NCI-H146 treated with DMSO at 0.1 percent for 48 hours (cell line): ENCODE measurements at regions not wholly inside any gene's neighbourhood (a gene's known extent, or its start where the extent isn't known, plus 50 kb on each side); places are given as distances from the start of the nearest gene placed in this dataset.
"Not testable (repeated sequence)": the region's sequence is repeated elsewhere in the genome, so short reads cannot be mapped to it uniquely, and the experiment has no call there.

Experiments
- DNase-seq: peaks from one replicate; lab custom pipeline; 2025; ENCODE audit not compliant: unreplicated experiment; lab: John Stamatoyannopoulos, UW

DNA sequence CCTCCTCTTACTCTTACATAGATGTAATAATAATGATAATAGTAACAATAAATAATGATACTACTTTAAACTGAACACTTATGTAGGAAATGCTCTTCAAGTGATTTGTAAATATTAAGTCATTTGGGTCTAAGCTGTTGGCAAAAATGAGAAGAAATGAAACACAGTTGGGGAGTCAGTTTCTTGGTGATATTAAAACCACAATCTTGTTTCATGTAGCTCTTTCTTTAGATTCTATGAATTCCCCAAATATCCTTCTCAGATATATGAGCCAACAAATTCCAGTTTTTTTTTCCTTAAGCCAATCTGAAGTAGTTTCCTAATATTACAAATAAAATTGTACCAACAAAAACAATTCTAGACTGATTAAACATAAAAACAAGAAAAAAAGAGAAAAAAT, 1115.6 kb upstream of the CNTN5 start:
- no peak for DNase-seq

DNA sequence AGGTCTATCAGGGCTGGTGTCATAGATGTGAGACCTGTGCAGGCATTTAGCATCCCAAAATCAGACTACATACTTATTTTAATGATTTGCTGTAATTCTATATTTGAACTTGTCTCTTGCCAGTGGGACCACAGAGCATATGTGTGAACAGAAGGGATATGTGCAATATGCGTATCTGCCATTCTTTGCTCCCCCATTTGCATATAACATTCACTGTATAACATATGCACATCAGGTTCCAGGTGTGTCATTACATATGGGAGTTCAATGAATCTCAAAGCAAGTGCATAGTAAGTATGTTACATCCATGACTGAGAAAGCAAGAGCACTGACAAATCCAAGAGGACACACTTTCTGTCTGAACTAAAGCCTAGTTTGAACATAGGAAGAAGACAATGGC, 1115.1 kb upstream of the CNTN5 start:
- DNase-seq = no peak

DNA sequence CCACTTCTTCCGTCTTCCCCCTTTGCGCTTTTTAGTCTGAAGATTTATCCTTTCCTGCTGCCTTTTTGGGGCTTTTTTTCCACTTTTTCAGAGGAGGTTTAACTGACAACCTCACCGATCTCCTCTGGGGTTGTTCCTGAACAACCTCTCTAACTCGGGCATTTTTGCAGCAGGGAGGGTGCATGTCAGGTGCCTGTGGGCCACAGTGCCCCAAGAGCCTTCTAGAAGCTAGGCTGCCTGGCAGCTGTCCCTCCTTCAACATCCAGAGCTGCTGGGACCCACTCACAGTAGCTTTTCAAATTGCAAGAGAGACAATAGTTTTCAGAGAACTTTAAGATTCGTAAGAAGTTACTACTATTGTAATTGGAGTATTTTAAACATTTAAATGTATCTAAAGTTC, 1112.4 kb upstream of the CNTN5 start:
- DNase-seq = no peak

DNA sequence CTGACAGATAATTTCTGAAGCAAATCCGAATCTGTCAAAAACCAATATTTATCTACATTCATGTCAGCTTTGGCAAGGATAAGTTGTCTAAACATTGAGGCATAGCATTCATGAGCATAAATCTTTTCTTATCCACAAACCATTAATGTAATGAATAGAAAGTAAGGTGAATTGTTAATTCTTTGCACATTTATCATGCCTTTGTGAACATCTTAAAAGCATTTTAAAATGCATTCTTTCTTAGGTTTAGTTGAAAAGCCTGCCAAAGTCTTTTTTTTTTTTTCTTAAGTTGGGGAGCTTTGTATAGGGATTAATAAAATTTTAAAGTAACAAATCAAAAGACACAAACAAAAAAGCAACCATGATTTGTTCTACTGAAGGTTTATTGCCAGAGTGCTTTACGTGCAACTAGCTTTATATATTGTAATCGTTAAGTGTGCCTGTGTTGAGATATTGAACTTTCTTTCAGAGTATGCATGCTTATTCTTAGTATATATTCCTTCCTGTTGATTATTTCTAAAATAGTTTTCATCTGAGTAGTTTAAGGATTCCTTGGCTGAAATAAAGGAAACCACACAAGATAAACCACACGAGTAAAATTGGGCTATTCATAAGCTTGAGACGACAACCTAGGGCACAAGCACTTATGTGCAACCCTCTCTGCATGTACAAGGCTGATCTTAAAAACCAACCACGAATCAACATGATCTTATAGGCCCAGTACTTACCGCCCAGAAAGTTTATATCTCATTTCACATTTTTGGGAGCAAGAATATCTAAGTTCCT, 1110.9 kb upstream of the CNTN5 start:
- no peak for DNase-seq

DNA sequence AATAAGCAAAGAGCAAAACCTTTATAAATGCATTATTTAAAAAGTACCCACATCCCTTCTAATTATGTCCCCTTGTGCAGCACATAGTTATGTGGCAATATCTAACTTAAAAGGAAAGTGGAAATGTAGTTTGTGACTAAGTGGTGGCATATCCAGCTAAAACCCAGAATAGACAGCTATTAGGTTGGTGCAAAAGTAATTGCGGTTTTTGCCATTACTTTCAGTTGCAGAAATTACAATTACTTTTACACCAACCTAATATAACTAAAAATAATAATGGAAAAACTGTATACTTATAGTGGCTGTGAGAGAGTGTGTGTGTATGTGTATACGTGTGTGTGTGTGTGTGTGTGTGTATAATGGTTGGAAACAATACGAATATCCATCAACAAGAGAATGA, 1108.1 kb upstream of the CNTN5 start:
- no peak for DNase-seq

DNA sequence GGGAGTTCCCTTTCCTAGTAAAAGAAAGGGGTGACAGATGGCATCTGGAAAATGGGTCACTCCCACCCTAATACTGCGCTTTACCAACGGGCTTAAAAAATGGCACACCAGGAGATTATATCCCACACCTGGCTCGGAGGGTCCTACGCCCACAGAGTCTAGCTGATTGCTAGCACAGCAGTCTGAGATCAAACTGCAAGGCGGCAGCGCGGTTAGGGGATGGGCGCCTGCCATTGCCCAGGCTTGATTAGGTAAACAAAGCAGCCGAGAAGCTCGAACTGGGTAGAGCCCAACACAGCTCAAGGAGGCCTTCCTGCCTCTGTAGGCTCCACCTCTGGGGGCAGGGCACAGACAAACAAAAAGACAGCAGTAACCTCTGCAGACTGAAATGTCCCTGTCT, 1097.8 kb upstream of the CNTN5 start:
- not testable (repeated sequence) for DNase-seq

DNA sequence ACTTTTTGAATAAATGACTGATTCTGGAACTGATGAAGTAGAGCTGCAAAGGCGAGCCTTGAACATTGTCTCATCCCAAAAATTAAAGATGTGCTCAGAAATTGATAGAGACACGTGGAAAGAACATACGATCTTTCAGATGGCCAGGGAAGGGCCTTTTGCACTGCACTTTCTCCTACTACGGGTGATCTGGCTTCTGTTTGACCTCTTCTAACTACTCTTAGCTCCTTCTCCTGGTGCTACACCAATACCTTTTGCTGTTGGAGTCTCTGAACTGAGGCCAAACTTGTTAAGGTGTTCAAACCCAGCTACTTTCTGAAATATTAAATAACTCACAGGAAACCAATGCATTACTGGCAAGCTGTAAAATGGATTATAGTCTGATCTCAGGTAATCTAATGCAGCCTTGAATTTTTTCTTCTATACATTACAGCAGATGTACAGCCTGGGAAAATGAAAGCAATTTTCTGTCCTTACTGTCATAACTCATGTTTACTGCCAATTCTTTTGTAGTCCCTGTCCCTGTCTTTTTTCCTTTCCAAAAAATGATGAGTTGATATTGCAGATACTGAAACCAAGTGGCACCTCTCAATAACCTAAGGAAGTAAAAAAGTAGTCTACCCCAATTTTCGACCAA, 1086.1 kb upstream of the CNTN5 start:
- DNase-seq = no peak

DNA sequence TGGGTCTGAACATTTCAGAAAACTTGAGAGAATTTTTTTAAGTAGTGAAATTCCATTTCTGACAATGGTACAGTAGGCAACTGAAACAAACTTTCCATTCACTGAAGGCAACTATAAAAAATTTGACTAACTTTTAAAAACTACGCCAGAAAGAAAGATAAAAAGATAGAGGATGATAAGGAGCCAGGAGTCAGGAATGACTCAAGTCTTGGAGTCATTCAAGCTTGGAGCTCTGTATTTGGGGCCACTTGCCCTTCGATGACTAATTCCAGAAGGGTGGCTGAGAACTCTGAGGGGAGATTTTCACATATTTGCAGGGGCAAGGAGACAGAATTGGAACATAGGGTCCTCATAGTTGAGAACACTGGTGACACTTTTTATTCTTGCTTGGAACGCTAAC, 1083.2 kb upstream of the CNTN5 start:
- no peak for DNase-seq

DNA sequence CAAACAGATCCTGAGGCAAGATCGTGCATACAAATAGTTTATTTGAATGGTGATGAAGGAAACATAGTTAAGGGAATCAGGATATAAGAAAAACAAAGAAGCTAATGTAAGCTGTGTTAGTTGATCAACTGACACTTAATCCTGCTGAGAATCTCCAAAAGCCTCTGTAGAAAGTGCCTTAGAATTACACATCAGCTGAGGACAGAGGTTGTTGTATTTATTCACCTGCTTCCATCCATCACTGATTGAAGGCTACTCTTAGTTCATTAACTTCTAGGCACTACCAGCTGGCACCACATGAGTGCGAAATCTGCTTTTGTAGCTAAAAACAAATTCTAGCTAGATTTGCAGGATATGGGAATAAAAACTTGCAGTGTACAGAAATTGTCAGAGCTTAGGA, 1082.0 kb upstream of the CNTN5 start:
- no peak for DNase-seq

DNA sequence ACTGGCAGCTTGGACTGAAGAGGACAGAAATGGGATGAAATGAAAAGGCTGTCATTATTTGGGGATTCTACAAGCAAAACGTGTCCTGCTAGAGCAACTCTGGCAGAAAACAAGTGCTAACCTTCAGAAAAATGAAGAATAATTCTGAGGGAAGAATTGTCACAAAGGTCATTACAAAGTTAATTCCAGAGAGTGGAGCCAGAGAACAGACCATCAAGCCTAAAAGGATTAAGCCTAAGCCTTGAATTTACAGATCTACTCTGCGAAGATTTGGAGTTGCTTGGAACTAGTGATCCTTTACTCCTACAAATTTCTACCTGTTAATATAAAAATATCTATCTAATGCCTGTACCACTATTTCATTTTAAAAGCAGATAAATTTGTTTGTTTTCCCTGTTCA, 1077.3 kb upstream of the CNTN5 start:
- DNase-seq = no peak

DNA sequence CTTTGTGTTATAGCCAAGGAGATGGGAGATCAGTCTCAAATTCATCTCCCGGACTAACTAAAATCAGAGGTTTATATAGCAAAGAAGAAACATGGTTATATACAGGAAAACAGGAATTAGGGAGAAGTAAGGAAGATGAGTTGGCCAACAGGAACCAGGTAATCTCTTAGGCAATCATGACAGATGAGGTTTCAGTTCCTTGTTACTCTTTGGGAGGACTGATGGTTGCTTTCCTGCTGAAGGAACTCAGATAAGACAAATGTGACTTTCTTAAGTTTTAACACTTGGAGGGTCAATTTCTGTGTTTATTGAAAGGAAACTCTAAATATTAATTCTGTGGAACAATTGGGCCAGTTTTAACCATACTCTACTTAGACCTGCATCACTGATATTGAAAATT, 1072.0 kb upstream of the CNTN5 start:
- no peak for DNase-seq

DNA sequence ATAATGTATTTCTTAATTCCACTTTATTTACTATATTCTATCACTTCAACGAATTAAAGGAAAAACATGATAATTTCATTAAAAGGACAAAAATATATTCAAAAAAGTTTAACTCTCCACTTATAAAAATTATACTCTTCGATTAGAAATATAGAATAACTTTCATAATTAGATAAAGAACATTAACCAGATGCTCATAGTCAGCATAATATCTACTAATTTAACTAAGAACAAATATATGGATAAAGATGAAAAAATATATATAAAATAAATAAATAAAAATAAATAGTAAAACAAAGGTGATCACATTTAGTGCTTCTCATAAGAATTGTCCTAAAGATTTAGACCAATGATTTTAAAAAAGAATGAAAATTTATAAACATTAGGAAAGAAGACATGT, 1065.2 kb upstream of the CNTN5 start:
- no peak for DNase-seq

DNA sequence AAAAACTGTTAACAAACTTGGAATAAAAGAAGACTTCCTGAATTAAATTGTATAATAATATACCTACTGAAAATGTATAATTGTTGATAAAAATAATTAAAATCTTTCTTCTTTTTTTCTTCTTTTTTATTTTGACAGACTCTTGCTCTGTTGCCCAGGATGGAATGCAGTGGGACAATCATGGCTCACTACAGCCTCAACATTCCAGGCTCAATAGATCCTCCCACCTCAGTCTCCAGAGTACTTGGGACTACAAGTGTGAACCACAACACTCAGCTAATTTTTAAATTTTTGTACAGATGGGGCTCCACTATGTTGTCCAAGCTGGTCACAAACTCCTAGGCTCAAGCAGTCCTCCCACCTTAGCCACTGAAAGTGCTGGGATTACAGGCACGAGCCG, 1063.8 kb upstream of the CNTN5 start:
- no peak for DNase-seq

DNA sequence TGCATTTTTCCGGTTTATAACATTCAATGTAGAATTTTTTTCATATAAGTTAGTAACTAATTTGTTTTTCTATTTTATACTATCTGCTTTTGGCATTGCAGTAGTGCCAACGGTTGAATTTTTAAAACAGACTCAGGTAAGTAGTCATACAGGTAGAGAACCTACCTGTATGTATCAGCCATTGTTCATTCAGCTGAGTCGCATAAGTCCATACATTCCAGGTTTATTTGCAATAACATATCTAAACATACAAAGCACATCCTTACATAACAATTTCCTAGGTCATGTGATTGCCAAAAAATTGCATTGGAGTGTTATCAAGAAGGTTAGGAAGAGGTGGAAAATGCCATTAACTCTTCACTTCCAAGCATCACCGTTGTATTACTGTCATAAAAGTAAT, 1059.3 kb upstream of the CNTN5 start:
- DNase-seq = no peak

DNA sequence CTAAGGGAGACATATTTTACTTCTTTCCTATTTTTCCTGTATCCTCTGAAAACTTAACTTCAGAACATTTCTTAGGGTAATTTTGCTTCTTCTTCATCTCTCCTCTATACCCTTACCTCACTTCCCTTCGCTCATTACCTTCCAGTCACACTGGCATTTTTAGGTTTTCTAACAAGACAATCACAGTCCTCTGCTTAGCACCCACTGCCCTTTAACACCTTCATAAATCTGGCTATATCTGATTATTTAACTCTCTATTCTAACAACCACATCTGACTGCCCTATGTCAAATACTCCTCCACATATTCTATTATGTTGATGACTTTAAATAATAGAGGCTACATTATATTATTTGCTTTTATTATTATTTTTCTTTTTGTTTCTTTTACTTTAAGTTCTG, 1058.0 kb upstream of the CNTN5 start:
- DNase-seq = no peak

DNA sequence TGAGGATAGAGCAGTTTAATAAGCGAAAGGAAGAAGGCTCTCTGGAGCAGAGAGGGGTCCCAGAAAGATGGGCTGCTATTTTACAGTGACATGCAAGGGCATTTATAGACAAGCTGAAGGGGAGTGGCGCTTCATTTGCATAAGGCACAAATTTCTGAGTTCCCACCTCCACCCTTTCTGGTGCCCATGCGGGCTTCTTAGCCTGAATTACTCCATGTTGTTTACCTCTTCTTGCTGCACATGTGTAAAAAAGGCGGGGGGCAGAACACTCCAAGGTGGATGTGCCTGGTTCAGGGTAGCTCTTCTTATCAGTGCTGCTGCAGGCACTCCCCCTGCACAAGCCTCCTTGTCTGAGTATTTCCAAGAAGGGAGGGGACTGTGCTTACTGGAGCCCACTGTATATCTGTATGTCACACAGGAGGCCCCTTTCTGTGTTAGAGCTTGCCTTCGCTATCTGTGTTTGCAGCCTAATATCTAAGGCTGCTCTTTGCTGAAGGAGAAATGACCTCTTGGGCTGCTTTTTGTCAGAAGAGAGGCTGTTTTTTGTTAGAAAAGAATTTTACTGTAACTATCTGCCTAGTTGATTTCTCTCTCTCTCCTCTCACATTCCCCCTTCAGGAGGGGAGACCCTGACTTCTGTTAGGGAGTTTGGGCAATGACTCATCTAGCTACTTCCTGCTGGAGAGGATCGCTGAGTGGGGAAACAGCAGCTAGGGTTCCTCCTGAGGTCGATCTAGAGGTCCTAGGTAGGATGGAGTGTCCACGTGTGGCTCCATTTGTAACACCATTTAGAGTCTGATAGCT, 1057.0 kb upstream of the CNTN5 start:
- DNase-seq = no peak

DNA sequence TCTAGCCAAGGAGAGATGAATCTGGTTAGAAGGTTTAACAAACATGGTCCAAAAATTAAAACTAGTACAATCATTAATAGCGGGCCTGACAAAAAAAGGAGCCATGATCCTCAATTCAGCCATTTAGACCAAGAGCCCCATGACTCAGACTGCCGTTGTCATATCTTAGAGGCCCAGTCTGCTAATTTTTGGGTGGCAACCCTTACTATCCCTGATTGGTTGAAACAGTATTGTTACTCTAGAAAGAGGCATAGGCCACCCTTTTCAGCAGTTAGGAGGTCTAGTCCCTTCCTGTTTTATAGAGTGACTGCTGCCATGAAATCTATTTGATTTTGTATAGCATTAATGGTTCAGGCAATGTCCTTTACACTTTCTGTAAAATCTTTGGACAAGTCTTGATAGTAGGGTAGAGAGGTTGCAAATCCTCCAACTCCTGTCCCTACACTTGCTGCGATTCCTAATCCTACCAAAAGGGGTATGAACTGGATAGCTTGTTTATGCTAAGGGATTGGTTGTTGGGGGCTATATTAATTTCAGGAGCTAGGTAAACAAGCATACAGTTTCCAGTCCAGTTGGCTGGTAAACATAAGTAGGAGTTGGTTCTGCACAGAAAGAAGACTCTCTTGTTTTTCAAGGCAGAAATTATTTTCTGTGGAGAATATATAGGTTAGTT, 1056.3 kb upstream of the CNTN5 start:
- DNase-seq = no peak

DNA sequence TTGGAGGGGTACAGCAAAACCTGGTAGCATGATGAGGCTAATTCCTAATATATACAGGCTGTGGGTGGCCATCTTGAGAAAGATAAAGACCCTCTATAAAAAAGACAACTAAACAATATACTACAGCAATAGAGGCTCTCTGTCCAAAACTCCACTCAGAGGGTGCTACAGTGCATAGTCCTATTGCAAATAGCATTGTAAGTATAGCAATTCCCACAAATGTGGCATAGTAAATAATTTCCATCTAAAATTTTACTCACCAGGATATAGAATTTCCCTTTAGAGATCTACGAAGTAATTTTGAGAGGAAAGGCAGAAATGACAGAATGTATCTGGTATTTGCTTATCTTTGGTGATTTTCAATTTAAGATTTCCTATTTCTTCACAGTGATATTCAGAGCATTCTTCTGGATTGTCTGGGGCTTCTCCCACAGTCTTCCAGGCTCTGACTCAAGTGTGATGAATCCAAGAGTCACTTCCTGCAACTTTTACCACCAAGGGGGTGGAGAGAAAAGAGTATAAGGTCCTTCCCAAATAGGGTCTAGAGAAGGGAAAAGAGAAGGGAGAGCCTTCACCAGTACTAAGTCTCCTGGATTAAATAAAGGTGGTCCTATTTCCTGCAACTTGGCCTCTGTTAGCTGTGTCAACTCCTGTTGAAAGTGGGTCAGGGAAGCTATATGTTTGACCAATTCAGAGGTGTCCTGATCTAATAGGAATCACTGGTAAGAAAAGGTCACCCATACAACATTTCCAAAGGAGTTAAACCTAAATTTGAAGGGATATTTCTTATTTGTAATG, 1054.7 kb upstream of the CNTN5 start:
- DNase-seq = no peak

DNA sequence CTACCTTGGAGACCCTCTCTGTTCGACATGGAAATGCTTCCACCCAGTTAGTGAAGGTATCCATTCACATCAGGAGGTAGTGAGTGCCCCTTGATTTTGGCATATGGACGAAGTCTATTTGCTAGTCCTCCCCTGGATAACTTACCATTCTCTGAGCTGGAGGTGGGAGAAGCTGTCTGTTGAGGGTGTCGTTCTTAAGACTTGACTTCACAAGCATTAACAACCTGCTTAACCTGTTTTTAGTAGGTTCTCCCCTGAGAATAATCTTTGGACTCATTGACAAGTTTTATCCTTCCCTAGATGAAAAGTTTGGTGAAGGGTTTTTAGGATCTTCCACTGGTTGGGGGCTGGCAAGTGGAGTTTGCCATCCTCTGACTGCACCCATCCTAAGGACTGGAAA, 1053.8 kb upstream of the CNTN5 start:
- no peak for DNase-seq

DNA sequence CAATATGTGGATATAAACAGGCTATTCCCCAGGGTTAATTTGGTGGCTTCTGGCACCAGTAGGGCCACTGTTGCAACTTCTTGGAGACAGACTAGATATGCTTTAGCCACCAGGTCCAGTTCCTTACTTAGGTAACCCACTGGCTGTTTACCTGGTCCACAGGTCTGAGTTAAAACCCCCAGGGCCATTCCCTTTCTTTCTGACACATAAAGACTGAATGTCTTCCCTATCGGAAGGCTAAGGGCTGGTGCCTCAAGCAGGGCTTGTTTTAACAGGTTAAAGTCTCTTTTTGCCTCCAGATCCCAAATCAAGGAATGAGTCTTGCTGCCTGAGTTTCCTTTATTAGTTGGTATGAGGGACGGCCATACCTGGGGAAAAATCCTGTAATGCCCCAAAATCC, 1052.7 kb upstream of the CNTN5 start:
- DNase-seq = no peak

DNA sequence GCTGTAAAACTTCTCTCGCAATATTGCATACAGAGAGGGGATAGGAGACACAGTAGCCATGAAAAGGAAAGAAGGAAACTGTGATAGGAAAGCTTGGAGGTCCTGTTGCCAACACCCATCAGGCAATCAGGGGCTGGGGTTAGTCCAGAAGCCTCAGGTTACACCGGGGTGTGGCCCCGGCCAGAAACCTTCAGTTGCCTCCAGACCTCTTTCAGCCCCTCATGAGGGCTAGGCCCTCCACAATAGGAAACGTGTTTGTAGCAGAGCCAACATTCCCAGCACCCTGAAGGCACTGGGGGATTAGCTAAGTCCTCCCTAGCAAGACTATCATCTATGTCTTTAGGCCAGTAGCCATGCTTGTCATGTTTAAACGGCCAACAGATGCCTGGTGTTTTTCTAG, 1048.0 kb upstream of the CNTN5 start:
- DNase-seq = no peak
